HepG2 (cell line): ENCODE measurements at regions not wholly inside any gene's neighbourhood (a gene's known extent, or its start where the extent isn't known, plus 50 kb on each side); places are given as distances from the start of the nearest gene placed in this dataset.

Experiments used
- ATAC-seq: fragments of 200-7000 bp; cut with Tn5 transposase; 3 replicates; pipeline ENCODE4 v1.9.1; 2020; ENCODE audit warnings: mild to moderate bottlenecking, moderate library complexity
- BruUV-seq: library from RNA; stranded (reverse); fragments of 400-500 nt; replicated peaks from 2 replicates; lab custom pipeline; 2021; lab: Mats Ljungman, UMichigan
- CTCF ChIA-PET: fragments of 300-600 bp; formaldehyde crosslinking; extraction: SDS; loops from one replicate; lab custom pipeline; 2021; ENCODE audit warnings: low total read pairs, inconsistent platforms, low intra/inter-chr PET ratio; lab: Yijun Ruan, JAX
- POLR2A ChIA-PET: fragments of 350-600 bp; sonication (Branson Sonifier 250); formaldehyde crosslinking; loops from one replicate; lab custom pipeline; 2020; ENCODE audit warnings: antibody characterized with exemption, inconsistent platforms; lab: Yijun Ruan, JAX
- DNase-seq: peaks from one replicate; pipeline ENCODE4 v3.0.0-alpha.2; 2015; ENCODE audit warnings: low spot score
- FAIRE-seq: peaks from 3 replicates; lab custom pipeline; 2011; peaks lifted over from hg19 to GRCh38; lab: Jason Lieb, UNC
- H2AFZ ChIP-seq: one replicate; pipeline ENCODE4 v1.6.1; 2011; ENCODE audit warnings: low read length, inconsistent platforms
- H3K27ac ChIP-seq: fragments of 300-600 bp; 3 replicates; pipeline ENCODE4 v1.8.0; 2011; ENCODE audit warnings: mixed run types, mild to moderate bottlenecking, mixed read lengths, low read length, inconsistent platforms; ENCODE audit not compliant: insufficient read depth; ENCODE audit errors: extremely low read length
- H3K27me3 ChIP-seq, 2 experiments: fragments of 200-600 bp in 1 of 2; 2 replicates in 1 of 2; 3 replicates in 1 of 2; pipeline versions ENCODE4 v1.6.0 to v1.8.0; 2011; ENCODE audit warnings: low read length in 2 of 2, mild to moderate bottlenecking in 2 of 2, moderate library complexity in 2 of 2, inconsistent platforms in 1 of 2; ENCODE audit not compliant: insufficient read depth in 2 of 2, control insufficient read depth in 1 of 2
- H3K36me3 ChIP-seq, 2 experiments: fragments of 200-600 bp in 1 of 2; replicated peaks in 1 of 2; 2 replicates in 1 of 2; 3 replicates in 1 of 2; pipeline versions ENCODE4 v1.5.1 to v1.8.0; 2011; ENCODE audit warnings: low read length in 2 of 2, inconsistent platforms in 1 of 2; ENCODE audit not compliant: insufficient read depth in 2 of 2, control insufficient read depth in 1 of 2
- H3K4me1 ChIP-seq: 2 replicates; pipeline ENCODE4 v1.5.1; 2012; ENCODE audit warnings: low read length, inconsistent platforms; ENCODE audit not compliant: insufficient read depth
- H3K4me2 ChIP-seq: 2 replicates; pipeline ENCODE4 v1.6.0; 2011; ENCODE audit warnings: low read depth, low read length, inconsistent platforms
- H3K4me3 ChIP-seq, 3 experiments: fragments of 200-600 bp in 1 of 3; sonication (generic), shearing (Covaris generic) in 1 of 3; replicated peaks in 1 of 3; 2 replicates each; pipeline ENCODE4 v1.5.1; 2011 to 2016; ENCODE audit warnings: low read length in 3 of 3, inconsistent platforms in 2 of 3, low read depth in 2 of 3, mild to moderate bottlenecking in 2 of 3, control low read depth in 1 of 3, mixed read lengths in 1 of 3; ENCODE audit not compliant: insufficient read depth in 1 of 3
- H3K79me2 ChIP-seq: one replicate; pipeline ENCODE4 v1.6.1; 2011; ENCODE audit warnings: low read length, inconsistent platforms; ENCODE audit not compliant: insufficient read depth
- H3K9ac ChIP-seq: 2 replicates; pipeline ENCODE4 v1.6.0; 2011; ENCODE audit warnings: mild to moderate bottlenecking, low read depth, low read length, inconsistent platforms; ENCODE audit not compliant: insufficient read depth
- H3K9me3 ChIP-seq: 2 replicates; pipeline ENCODE4 v1.5.1; 2012; ENCODE audit warnings: mild to moderate bottlenecking, low read length
- H4K20me1 ChIP-seq: 2 replicates; pipeline ENCODE4 v1.6.0; 2011; ENCODE audit warnings: inconsistent platforms, mild to moderate bottlenecking, low read length, moderate library complexity; ENCODE audit not compliant: insufficient read depth
- ATF7 ChIP-seq, 2 experiments: fragments of 450-650 bp in 1 of 2; sonication (generic) in 1 of 2; formaldehyde crosslinking in 1 of 2; IDR thresholded peaks; 2 replicates each; pipeline versions ENCODE4 v1.4.0 to v1.6.1; 2016 to 2020; ENCODE audit warnings: antibody characterized with exemption in 1 of 2, mild to moderate bottlenecking in 1 of 2, missing genetic modification reagents in 1 of 2
- ATF7-NPFF ChIP-seq: sonication (generic); formaldehyde crosslinking; IDR thresholded peaks from 2 replicates; pipeline ENCODE4 v1.8.1; 2023; ENCODE audit warnings: mild to moderate bottlenecking, low read depth, missing genetic modification reagents, moderate library complexity
- BORCS8-MEF2B ChIP-seq: sonication (generic); formaldehyde crosslinking; IDR thresholded peaks from 2 replicates; pipeline ENCODE4 v1.8.0; 2022; ENCODE audit warnings: mild to moderate bottlenecking, missing genetic modification reagents
- HOXA9 ChIP-seq: sonication (generic); formaldehyde crosslinking; IDR thresholded peaks from 2 replicates; pipeline ENCODE4 v1.8.1; 2022; ENCODE audit warnings: missing genetic modification reagents, mild to moderate bottlenecking, moderate library complexity, borderline replicate concordance
- REXO4 ChIP-seq: sonication (generic); formaldehyde crosslinking; IDR thresholded peaks from 2 replicates; pipeline ENCODE4 v1.8.0; 2022; ENCODE audit warnings: missing genetic modification reagents, mild to moderate bottlenecking, borderline replicate concordance
- ZBTB20 ChIP-seq: sonication (generic); formaldehyde crosslinking; IDR thresholded peaks from 2 replicates; pipeline ENCODE4 v1.8.1; 2023; ENCODE audit warnings: missing genetic modification reagents, low read depth, mild to moderate bottlenecking, borderline replicate concordance
- ZFYVE20 ChIP-seq: sonication (generic); formaldehyde crosslinking; IDR thresholded peaks from 2 replicates; pipeline ENCODE4 v1.8.0; 2023; ENCODE audit warnings: low read depth, mild to moderate bottlenecking, moderate library complexity, missing genetic modification reagents, borderline replicate concordance
- ZNF790 ChIP-seq: sonication (generic); formaldehyde crosslinking; IDR thresholded peaks from 2 replicates; pipeline ENCODE4 v1.8.0; 2022; ENCODE audit warnings: missing genetic modification reagents, mild to moderate bottlenecking, borderline replicate concordance
- WGBS: methylation state at CpG from one replicate; pipeline ENCODE4 v1.1.6; 2017; ENCODE audit warnings: low lambda C conversion rate; 5-methylcytosine and 5-hydroxymethylcytosine counted together
- in situ Hi-C: cut with HindIII; loops from 2 replicates; pipeline ENCODE4 v1.10.0; 2017; ENCODE audit warnings: low pct_unique_long_range_greater_than_20kb; ENCODE audit not compliant: extremely low pct_ligation_motif_present
- intact Hi-C: fragments of 100-400 bp; cut with micrococcal nuclease; formaldehyde crosslinking; loops from one replicate; pipeline ENCODE4 v1.10.0; 2022; ENCODE audit not compliant: unreplicated experiment
- TF ChIP-seq, protein P1 (sequence below): sonication (generic); formaldehyde crosslinking; IDR thresholded peaks from 2 replicates; pipeline ENCODE4 v1.8.0; 2022; ENCODE audit warnings: mild to moderate bottlenecking, missing genetic modification reagents
- TF ChIP-seq, protein P2 (sequence below): sonication (generic); formaldehyde crosslinking; IDR thresholded peaks from 2 replicates; pipeline ENCODE4 v1.5.1; 2020; ENCODE audit warnings: mild to moderate bottlenecking, missing genetic modification reagents, moderate library complexity

DNA sequence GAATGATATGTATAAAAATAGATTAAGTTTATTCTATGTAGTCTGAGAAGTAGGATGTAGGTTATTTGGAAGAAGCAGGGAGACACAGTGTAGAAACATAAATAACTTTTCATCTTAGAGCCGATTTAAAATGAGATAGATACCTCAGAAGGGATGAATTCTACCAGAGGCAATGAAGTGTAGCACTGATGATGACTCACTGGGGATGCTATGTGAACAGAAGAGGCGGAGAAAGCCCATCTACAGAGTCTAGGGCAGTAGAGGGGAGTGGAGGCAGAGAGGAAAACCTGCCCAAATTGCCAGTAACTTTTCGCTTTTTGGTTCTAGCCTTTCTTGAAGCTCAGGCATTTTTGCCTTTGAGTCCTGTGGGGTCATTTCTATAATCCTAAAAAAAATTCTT is 451.8 kb downstream of the ATP23 start:
- ATAC-seq, result no peak
- no peak for FAIRE-seq
- BruUV-seq, result no TSS peak

More for the DNA sequence above, 451.8 kb downstream of the ATP23 start:
- TF ChIP-seq ATF7 (IDR thresholded peaks at IDR 0.05) (no peak), ATF7 (CRISPR knock-in tag; IDR thresholded peaks at IDR 0.05) (no peak), ZNF790 (CRISPR knock-in tag) (no peak), ZFYVE20 (CRISPR knock-in tag) (no peak), ATF7-NPFF (CRISPR knock-in tag) (no peak), ZBTB20 (CRISPR knock-in tag) (no peak), BORCS8-MEF2B (CRISPR knock-in tag) (no peak), HOXA9 (CRISPR knock-in tag) (no peak), REXO4 (CRISPR knock-in tag) (no peak)
- TF ChIP-seq, protein P1, sequence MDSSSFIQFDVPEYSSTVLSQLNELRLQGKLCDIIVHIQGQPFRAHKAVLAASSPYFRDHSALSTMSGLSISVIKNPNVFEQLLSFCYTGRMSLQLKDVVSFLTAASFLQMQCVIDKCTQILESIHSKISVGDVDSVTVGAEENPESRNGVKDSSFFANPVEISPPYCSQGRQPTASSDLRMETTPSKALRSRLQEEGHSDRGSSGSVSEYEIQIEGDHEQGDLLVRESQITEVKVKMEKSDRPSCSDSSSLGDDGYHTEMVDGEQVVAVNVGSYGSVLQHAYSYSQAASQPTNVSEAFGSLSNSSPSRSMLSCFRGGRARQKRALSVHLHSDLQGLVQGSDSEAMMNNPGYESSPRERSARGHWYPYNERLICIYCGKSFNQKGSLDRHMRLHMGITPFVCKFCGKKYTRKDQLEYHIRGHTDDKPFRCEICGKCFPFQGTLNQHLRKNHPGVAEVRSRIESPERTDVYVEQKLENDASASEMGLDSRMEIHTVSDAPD, result no peak
- TF ChIP-seq, protein P2, sequence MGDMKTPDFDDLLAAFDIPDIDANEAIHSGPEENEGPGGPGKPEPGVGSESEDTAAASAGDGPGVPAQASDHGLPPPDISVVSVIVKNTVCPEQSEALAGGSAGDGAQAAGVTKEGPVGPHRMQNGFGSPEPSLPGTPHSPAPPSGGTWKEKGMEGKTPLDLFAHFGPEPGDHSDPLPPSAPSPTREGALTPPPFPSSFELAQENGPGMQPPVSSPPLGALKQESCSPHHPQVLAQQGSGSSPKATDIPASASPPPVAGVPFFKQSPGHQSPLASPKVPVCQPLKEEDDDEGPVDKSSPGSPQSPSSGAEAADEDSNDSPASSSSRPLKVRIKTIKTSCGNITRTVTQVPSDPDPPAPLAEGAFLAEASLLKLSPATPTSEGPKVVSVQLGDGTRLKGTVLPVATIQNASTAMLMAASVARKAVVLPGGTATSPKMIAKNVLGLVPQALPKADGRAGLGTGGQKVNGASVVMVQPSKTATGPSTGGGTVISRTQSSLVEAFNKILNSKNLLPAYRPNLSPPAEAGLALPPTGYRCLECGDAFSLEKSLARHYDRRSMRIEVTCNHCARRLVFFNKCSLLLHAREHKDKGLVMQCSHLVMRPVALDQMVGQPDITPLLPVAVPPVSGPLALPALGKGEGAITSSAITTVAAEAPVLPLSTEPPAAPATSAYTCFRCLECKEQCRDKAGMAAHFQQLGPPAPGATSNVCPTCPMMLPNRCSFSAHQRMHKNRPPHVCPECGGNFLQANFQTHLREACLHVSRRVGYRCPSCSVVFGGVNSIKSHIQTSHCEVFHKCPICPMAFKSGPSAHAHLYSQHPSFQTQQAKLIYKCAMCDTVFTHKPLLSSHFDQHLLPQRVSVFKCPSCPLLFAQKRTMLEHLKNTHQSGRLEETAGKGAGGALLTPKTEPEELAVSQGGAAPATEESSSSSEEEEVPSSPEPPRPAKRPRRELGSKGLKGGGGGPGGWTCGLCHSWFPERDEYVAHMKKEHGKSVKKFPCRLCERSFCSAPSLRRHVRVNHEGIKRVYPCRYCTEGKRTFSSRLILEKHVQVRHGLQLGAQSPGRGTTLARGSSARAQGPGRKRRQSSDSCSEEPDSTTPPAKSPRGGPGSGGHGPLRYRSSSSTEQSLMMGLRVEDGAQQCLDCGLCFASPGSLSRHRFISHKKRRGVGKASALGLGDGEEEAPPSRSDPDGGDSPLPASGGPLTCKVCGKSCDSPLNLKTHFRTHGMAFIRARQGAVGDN (CRISPR knock-in tag), result no peak
- no peaks in the 10 kb centered on the region for H3K9me3 ChIP-seq
- no peak overlapping the region for H3K4me3 ChIP-seq
- H3K9ac ChIP-seq, result no peak overlapping the region
- intact Hi-C loops (no loop called here), in situ Hi-C loops (no loop called here)
- DNase-seq, result no peak
- no peaks in the 10 kb centered on the region for H3K4me1 ChIP-seq
- ChIA-PET CTCF (no interaction called here), POLR2A (no interaction called here)
- H3K4me2 ChIP-seq, result no peak overlapping the region
- WGBS, result 2% methylated on average over 3 of the region's 3 CpGs
- no peak overlapping the region for H2AFZ ChIP-seq
- no peaks in the 10 kb centered on the region for H3K36me3 ChIP-seq
- H4K20me1 ChIP-seq, result no peaks in the 10 kb centered on the region
- no peak overlapping the region for H3K27ac ChIP-seq
- H3K79me2 ChIP-seq, result no peaks in the 10 kb centered on the region
- no peaks in the 10 kb centered on the region for H3K27me3 ChIP-seq
